Natural killer cell (primary cell): ENCODE measurements at regions not wholly inside any gene's neighbourhood (a gene's known extent, or its start where the extent isn't known, plus 50 kb on each side); places are given as distances from the start of the nearest gene placed in this dataset.

Source experiments
- ATAC-seq, 3 donors: fragments of 150-1000 bp in 2 of 3; fragments of 200-7000 bp in 1 of 3; cut with Tn5 transposase; 1 replicate in 1 of 3; 2 replicates in 2 of 3; pipeline ENCODE4 v1.10.0; 2021; ENCODE audit warnings: mild to moderate bottlenecking in 2 of 3, moderate library complexity in 2 of 3
- DNase-seq, 2 donors: peaks; one replicate each; pipeline versions ENCODE4 v3.0.0 to v3.0.0-alpha.2; 2013 to 2021; ENCODE audit warnings: mixed read lengths in 1 of 2
- H3K27ac ChIP-seq: one replicate; pipeline ENCODE4 v1.5.1; 2013; ENCODE audit warnings: mild to moderate bottlenecking, low read length
- H3K27me3 ChIP-seq: one replicate; pipeline ENCODE4 v1.6.1; 2013; ENCODE audit warnings: low read length; ENCODE audit not compliant: control insufficient read depth, insufficient read depth
- H3K36me3 ChIP-seq: one replicate; pipeline ENCODE4 v1.6.1; 2013; ENCODE audit warnings: low read length; ENCODE audit not compliant: control insufficient read depth, insufficient read depth
- H3K4me1 ChIP-seq: one replicate; pipeline ENCODE4 v1.6.1; 2013; ENCODE audit warnings: low read length; ENCODE audit not compliant: control insufficient read depth, insufficient read depth
- H3K4me3 ChIP-seq: one replicate; pipeline ENCODE4 v1.5.1; 2013; ENCODE audit warnings: low read length
- H3K9me3 ChIP-seq: one replicate; pipeline ENCODE4 v1.6.1; 2013; ENCODE audit warnings: low read length; ENCODE audit not compliant: control insufficient read depth, insufficient read depth
- H3K27ac Mint-ChIP-seq, 2 donors: one replicate each; pipeline ENCODE4 v1.8.0; 2022; ENCODE audit warnings: mild to moderate bottlenecking in 2 of 2, mixed read lengths in 2 of 2, moderate library complexity in 1 of 2
- H3K27me3 Mint-ChIP-seq, 2 donors: one replicate each; pipeline ENCODE4 v1.8.0; 2022; ENCODE audit warnings: low read depth in 2 of 2, mixed read lengths in 2 of 2
- H3K36me3 Mint-ChIP-seq: one replicate; pipeline ENCODE4 v1.8.0; 2022; ENCODE audit warnings: mixed read lengths
- H3K4me1 Mint-ChIP-seq, 2 donors: one replicate each; pipeline ENCODE4 v1.8.0; 2022; ENCODE audit warnings: mixed read lengths in 2 of 2
- H3K4me3 Mint-ChIP-seq: one replicate; pipeline ENCODE4 v1.8.0; 2022; ENCODE audit warnings: mild to moderate bottlenecking, moderate library complexity, mixed read lengths
- H3K9me3 Mint-ChIP-seq, 2 donors: one replicate each; pipeline ENCODE4 v1.8.0; 2022; ENCODE audit warnings: mixed read lengths in 2 of 2
- CTCF ChIP-seq: fragments of 200-600 bp; IDR thresholded peaks from one replicate; pipeline ENCODE4 v1.8.0; 2022; ENCODE audit warnings: antibody characterized with exemption
- WGBS: methylation state at CpG from one replicate; pipeline ENCODE4 v1.1.7; 2013; ENCODE audit warnings: missing lambda C conversion rate; ENCODE audit not compliant: insufficient coverage; 5-methylcytosine and 5-hydroxymethylcytosine counted together
- intact Hi-C: fragments of 100-400 bp; cut with micrococcal nuclease; formaldehyde crosslinking; loops from one replicate; pipeline ENCODE4 v1.14.2; 2022

GRCh38 chr4:74638689-74639088, 155.6 kb downstream of the BTC start:
- H3K4me3 ChIP-seq = no peak overlapping the region
- H3K36me3 ChIP-seq = no peaks in the 10 kb centered on the region
- 85% methylated on average over 3 of the region's 3 CpGs for WGBS
- H3K4me1 ChIP-seq = no peaks in the 10 kb centered on the region
- Mint-ChIP-seq H3K4me3 (no peak overlapping the region), H3K27ac (no peak overlapping the region), H3K27me3 (peaks cover 0 to under 1% of the 10 kb centered on the region in 2 donors), H3K4me1 (no peaks in the 10 kb centered on the region), H3K36me3 (no peaks in the 10 kb centered on the region), H3K9me3 (no peaks in the 10 kb centered on the region)
- DNase-seq (no peak), ATAC-seq (no peak)
- no peaks in the 10 kb centered on the region for H3K27me3 ChIP-seq
- H3K27ac ChIP-seq = no peak overlapping the region
- intact Hi-C loops = no loop called here
- no peak for TF ChIP-seq CTCF
- no peaks in the 10 kb centered on the region for H3K9me3 ChIP-seq

GRCh38 chr4:74640111-74640903, 154.0 kb downstream of the BTC start:
- H3K36me3 Mint-ChIP-seq = no peaks in the 10 kb centered on the region
- no peaks in the 10 kb centered on the region for H3K27me3 ChIP-seq
- WGBS = 88% methylated on average over 4 of the region's 4 CpGs
- no peaks in the 10 kb centered on the region for H3K27me3 Mint-ChIP-seq
- TF ChIP-seq CTCF = no peak
- no peak overlapping the region for H3K27ac ChIP-seq
- intact Hi-C loops = no loop called here
- no peaks in the 10 kb centered on the region for H3K4me1 Mint-ChIP-seq
- H3K4me1 ChIP-seq = no peaks in the 10 kb centered on the region
- ATAC-seq (no peak), DNase-seq (no peak)
- no peaks in the 10 kb centered on the region for H3K9me3 ChIP-seq
- H3K4me3 Mint-ChIP-seq = no peak overlapping the region
- H3K4me3 ChIP-seq = no peak overlapping the region
- H3K27ac Mint-ChIP-seq = no peak overlapping the region
- no peaks in the 10 kb centered on the region for H3K36me3 ChIP-seq
- no peaks in the 10 kb centered on the region for H3K9me3 Mint-ChIP-seq

GRCh38 chr4:74642006-74642405, 152.3 kb downstream of the BTC start:
- no peak overlapping the region for H3K4me3 ChIP-seq
- ATAC-seq (no peak), DNase-seq (no peak)
- no peaks in the 10 kb centered on the region for H3K27me3 ChIP-seq
- Mint-ChIP-seq H3K9me3 (no peaks in the 10 kb centered on the region), H3K4me1 (no peaks in the 10 kb centered on the region), H3K36me3 (no peaks in the 10 kb centered on the region), H3K4me3 (no peak overlapping the region), H3K27me3 (no peaks in the 10 kb centered on the region), H3K27ac (no peak overlapping the region)
- no peaks in the 10 kb centered on the region for H3K4me1 ChIP-seq
- no peaks in the 10 kb centered on the region for H3K36me3 ChIP-seq
- H3K9me3 ChIP-seq = no peaks in the 10 kb centered on the region
- no peak overlapping the region for H3K27ac ChIP-seq
- WGBS = no CpG with 5 or more reads among the region's 1 CpG
- no peak for TF ChIP-seq CTCF
- intact Hi-C loops = no loop called here

GRCh38 chr4:74649193-74649592, 145.1 kb downstream of the BTC start:
- H3K9me3 ChIP-seq = no peaks in the 10 kb centered on the region
- no peaks in the 10 kb centered on the region for H3K4me1 ChIP-seq
- H3K27me3 Mint-ChIP-seq = peaks cover 0 to 6% of the 10 kb centered on the region in 2 donors
- no peak overlapping the region for H3K4me3 ChIP-seq
- H3K36me3 Mint-ChIP-seq = no peaks in the 10 kb centered on the region
- no peaks in the 10 kb centered on the region for H3K9me3 Mint-ChIP-seq
- 100% methylated on average over 1 of the region's 1 CpG for WGBS
- H3K4me3 Mint-ChIP-seq = no peak overlapping the region
- intact Hi-C loops = no loop called here
- no peak for ATAC-seq
- no peak for DNase-seq
- no peak for TF ChIP-seq CTCF
- H3K36me3 ChIP-seq = no peaks in the 10 kb centered on the region
- H3K27ac ChIP-seq = no peak overlapping the region
- no peak overlapping the region for H3K27ac Mint-ChIP-seq
- no peaks in the 10 kb centered on the region for H3K27me3 ChIP-seq
- H3K4me1 Mint-ChIP-seq = no peaks in the 10 kb centered on the region
